Cardiac fibroblast (primary cell): ENCODE measurements at regions not wholly inside any gene's neighbourhood (a gene's known extent, or its start where the extent isn't known, plus 50 kb on each side); places are given as distances from the start of the nearest gene placed in this dataset.
A peak's percentile ranks its signal among the peaks of the same experiment; 100 is the strongest.

Experiments
- DNase-seq, 2 donors: peaks; one replicate each; pipeline versions ENCODE4 v3.0.0 to v3.0.0-alpha.2; 2010; ENCODE audit warnings: low read depth in 2 of 2
- H3K4me3 ChIP-seq, 2 donors: replicated peaks in 1 of 2; 1 replicate in 1 of 2; 2 replicates in 1 of 2; pipeline ENCODE4 v1.5.1; 2011; ENCODE audit warnings: low read depth in 2 of 2, low read length in 2 of 2, mild to moderate bottlenecking in 2 of 2, moderate library complexity in 1 of 2
- TF ChIP-seq, protein P1 (sequence below): IDR thresholded peaks from one replicate; pipeline ENCODE4 v1.5.1; 2011; ENCODE audit warnings: low read depth, mild to moderate bottlenecking, low read length, inconsistent platforms

DNA sequence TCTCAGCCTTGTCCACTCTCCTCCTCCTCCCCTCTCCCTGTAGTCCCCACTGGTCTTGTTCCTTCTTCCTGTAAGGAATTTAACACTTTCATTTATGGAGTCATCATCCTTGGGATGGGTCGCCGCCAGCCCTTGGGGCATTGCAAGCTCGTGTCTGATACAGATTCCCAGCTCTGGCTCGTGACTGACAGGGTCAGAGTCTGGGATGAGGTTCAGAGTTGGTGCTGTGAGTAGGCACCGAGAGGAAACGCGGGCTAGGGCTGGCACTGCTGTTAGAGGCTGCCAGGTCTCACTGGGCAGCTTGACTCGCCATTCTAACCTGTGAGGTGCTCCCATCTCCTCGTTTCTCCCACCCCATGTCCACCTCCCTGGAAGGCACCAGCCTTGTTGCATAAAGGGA, 407.0 kb downstream of the SOX9 start:
- TF ChIP-seq, protein P1, sequence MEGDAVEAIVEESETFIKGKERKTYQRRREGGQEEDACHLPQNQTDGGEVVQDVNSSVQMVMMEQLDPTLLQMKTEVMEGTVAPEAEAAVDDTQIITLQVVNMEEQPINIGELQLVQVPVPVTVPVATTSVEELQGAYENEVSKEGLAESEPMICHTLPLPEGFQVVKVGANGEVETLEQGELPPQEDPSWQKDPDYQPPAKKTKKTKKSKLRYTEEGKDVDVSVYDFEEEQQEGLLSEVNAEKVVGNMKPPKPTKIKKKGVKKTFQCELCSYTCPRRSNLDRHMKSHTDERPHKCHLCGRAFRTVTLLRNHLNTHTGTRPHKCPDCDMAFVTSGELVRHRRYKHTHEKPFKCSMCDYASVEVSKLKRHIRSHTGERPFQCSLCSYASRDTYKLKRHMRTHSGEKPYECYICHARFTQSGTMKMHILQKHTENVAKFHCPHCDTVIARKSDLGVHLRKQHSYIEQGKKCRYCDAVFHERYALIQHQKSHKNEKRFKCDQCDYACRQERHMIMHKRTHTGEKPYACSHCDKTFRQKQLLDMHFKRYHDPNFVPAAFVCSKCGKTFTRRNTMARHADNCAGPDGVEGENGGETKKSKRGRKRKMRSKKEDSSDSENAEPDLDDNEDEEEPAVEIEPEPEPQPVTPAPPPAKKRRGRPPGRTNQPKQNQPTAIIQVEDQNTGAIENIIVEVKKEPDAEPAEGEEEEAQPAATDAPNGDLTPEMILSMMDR: no peak
- no peak overlapping the region for H3K4me3 ChIP-seq
- no peak for DNase-seq

DNA sequence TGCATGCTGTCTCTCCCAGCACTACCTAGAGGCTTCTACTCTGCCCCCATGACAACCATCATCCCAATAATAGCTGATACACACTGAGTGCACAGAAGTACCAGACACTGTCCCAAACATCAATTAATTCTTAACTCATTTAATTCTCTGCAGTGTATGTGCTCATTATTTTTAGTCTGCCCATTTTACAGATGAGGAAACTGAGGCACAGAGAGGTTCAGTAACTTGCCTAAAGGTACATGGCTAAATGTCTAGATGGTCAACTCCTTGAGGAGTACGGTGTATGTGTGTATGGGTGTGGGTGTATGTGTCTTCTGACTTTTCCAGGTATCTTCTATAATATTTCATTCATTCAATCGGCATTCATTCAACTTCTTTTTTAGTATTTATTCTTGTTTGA, 407.9 kb downstream of the SOX9 start:
- no peak overlapping the region for H3K4me3 ChIP-seq
- no peak for DNase-seq
- TF ChIP-seq, protein P1: no peak

DNA sequence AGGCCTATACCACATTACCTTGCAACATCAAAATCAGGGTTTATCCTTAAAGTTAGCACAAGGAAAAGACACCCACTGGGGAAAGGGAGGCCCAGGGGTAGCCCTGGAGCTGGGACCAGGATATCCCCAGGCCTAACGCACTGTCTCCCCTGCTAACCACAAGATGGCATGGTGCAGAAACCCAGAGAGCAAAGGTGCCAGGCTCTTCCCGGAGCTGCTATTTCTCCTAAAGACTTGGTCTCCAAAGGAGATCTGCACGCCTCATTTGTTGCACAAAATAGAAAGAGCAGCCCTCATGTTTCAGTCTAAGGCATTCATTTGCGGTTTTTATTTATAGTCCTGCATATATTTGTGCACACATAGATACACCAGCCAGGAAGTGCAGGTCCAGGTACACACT, 408.6 kb downstream of the SOX9 start:
- DNase-seq: no peak
- TF ChIP-seq, protein P1: no peak
- H3K4me3 ChIP-seq: no peak overlapping the region

DNA sequence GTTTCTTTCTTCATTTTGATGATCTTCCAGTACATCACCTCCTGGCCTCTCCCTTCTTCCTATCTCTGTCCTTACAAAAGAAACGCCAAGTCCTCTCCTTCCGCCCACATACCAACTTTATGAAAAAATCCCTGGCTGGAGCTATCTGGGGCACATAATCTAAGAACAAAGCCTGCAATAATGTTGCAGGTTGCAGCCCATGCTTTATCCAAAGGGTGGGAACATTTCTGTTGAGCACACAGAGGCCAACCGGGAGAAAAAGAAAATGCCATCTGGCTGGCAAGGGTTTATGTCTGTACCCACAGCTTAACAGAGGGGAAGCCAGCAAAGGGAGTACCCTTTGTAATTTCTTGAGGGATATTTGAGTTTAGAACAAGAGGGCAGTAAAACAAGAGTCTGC, 409.6 kb downstream of the SOX9 start:
- H3K4me3 ChIP-seq: no peak overlapping the region
- TF ChIP-seq, protein P1: no peak
- DNase-seq: no peak

DNA sequence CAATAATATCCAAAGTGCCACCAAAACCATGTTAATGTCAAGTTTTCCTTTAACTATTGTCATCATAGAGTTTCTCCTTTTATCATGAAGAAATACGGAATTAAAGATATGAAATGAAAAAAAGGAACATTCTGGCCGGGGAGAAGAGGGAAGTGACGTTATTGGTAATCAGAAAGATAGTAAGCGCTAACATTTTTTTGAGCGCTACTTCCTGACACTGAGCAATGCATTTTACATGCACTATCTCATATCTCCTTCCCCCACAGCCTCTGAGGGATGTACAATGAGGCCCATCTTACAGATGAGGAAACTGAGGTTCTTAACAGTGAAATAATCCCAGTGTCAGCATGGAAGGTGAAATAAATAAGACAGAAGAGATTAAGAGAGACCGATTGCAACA, 410.9 kb downstream of the SOX9 start:
- TF ChIP-seq, protein P1: no peak
- DNase-seq: peak in 1 of 2 donors; percentile 51
- no peak overlapping the region for H3K4me3 ChIP-seq

DNA sequence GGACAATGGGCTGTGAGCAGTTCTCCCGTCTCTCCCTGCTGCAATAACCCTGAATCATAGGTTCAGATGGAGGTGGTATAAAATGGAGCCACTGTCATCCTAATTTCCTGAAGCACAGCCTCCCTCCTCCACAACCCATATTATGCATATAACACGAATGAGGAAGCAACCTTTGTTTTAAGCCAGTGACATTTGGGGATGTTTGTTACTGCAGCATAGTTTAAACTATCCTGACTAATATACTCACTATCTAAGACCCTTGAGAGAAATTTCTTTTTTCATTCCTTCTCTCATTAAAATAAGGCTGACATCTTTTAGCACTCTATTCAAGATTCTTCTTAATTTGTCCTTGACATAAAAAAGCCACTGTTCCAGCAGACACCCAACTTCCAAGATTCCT, 413.4 kb downstream of the SOX9 start:
- TF ChIP-seq, protein P1: no peak
- no peak overlapping the region for H3K4me3 ChIP-seq
- no peak for DNase-seq

DNA sequence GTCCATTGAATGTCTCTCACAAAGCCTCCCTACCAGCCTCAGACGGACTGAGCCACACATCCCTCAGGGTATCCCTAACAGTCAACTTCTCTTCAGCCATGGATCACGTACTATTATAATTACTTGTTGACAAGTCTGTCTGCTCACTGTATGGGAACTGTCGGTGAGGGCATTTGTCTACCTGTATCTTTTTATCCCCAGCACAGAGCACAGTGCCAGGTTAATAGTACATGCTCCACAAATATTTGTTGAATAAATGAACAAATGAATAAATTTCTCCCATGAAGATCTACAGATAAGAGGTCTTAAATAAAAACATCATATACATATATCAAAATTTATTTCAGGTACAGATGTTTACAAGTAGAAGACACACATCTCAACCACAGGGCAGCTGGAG, 414.0 kb downstream of the SOX9 start:
- TF ChIP-seq, protein P1: no peak
- no peak for DNase-seq

More for the DNA sequence above, 414.0 kb downstream of the SOX9 start:
- no peak overlapping the region for H3K4me3 ChIP-seq
